Lower leg skin (tissue), 3 donors: ENCODE measurements at regions not wholly inside any gene's neighbourhood (a gene's known extent, or its start where the extent isn't known, plus 50 kb on each side); places are given as distances from the start of the nearest gene placed in this dataset.

ENCODE experiments used
- POLR2A ChIP-seq, 2 donors: fragments of 450-650 bp; IDR thresholded peaks; one replicate each; pipeline ENCODE4 v1.6.1; 2016 to 2017; ENCODE audit warnings: antibody characterized with exemption in 2 of 2, mild to moderate bottlenecking in 1 of 2, moderate library complexity in 1 of 2
- TF ChIP-seq, protein P1 (sequence below), 3 donors: fragments of 450-650 bp; IDR thresholded peaks; one replicate each; pipeline ENCODE4 v1.5.1; 2016; ENCODE audit warnings: antibody characterized with exemption in 3 of 3, mild to moderate bottlenecking in 3 of 3, moderate library complexity in 2 of 3

DNA sequence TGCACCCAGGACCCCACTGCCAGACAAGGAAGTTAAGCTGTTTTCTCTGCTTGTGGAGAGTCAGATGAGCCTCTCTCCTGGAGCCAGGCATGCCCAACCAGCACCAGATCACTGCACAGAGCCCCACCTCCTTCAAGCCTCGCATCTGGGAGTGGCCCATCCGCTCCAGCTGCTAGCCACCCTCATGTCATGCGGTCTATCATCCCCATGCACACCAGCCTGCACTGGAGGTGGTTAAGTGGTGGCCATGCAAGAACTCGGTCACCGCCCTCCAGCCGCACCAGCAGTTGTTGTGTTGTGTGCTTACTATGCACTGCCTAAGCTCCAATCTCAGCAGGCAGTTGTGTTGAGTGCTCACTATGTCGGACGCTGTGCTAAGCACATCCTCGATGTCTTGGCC is 177.9 kb upstream of the SLC14A2 start:
- TF ChIP-seq, protein P1, sequence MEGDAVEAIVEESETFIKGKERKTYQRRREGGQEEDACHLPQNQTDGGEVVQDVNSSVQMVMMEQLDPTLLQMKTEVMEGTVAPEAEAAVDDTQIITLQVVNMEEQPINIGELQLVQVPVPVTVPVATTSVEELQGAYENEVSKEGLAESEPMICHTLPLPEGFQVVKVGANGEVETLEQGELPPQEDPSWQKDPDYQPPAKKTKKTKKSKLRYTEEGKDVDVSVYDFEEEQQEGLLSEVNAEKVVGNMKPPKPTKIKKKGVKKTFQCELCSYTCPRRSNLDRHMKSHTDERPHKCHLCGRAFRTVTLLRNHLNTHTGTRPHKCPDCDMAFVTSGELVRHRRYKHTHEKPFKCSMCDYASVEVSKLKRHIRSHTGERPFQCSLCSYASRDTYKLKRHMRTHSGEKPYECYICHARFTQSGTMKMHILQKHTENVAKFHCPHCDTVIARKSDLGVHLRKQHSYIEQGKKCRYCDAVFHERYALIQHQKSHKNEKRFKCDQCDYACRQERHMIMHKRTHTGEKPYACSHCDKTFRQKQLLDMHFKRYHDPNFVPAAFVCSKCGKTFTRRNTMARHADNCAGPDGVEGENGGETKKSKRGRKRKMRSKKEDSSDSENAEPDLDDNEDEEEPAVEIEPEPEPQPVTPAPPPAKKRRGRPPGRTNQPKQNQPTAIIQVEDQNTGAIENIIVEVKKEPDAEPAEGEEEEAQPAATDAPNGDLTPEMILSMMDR (IDR thresholded peaks at IDR 0.05): no peak
- TF ChIP-seq POLR2A (IDR thresholded peaks at IDR 0.05): no peak
